Body of pancreas (tissue), 4 donors: ENCODE measurements at regions not wholly inside any gene's neighbourhood (a gene's known extent, or its start where the extent isn't known, plus 50 kb on each side); places are given as distances from the start of the nearest gene placed in this dataset.

Source experiments
- ATAC-seq: fragments of 150-250 bp; one replicate; pipeline ENCODE4 v1.9.1; 2016
- DNase-seq, 4 donors: peaks; one replicate each; pipeline ENCODE4 v3.0.0-alpha.2; 2019
- H3K27ac ChIP-seq, 4 donors: fragments of 200-600 bp; sonication (generic); 1 replicate in 3 of 4; 2 replicates in 1 of 4; pipeline versions ENCODE4 v1.5.1 to v1.6.1; 2016 to 2019; ENCODE audit warnings: mild to moderate bottlenecking in 1 of 4, mixed read lengths in 1 of 4, moderate library complexity in 1 of 4
- H3K27me3 ChIP-seq, 2 donors: fragments of 200-600 bp; sonication (generic); one replicate each; pipeline ENCODE4 v1.6.0; 2016; ENCODE audit warnings: mild to moderate bottlenecking in 1 of 2
- H3K36me3 ChIP-seq, 2 donors: fragments of 200-600 bp; sonication (generic); replicated peaks in 1 of 2; 2 replicates each; pipeline ENCODE4 v1.5.1; 2016; ENCODE audit warnings: low read depth in 2 of 2; ENCODE audit not compliant: insufficient read depth in 1 of 2
- H3K4me1 ChIP-seq: fragments of 200-600 bp; sonication (generic); one replicate; pipeline ENCODE4 v1.6.0; 2016
- H3K4me3 ChIP-seq, 2 donors: fragments of 200-600 bp; sonication (generic); 1 replicate in 1 of 2; 2 replicates in 1 of 2; pipeline ENCODE4 v1.5.1; 2016 to 2019
- H3K9me3 ChIP-seq, 3 donors: fragments of 200-600 bp; sonication (generic); 1 replicate in 2 of 3; 2 replicates in 1 of 3; pipeline ENCODE4 v1.5.1; 2016
- CTCF ChIP-seq, 7 experiments: fragments of 450-650 bp in 4 of 7; fragments of 200-600 bp in 3 of 7; sonication (generic) in 3 of 7; IDR thresholded peaks; one replicate each; pipeline ENCODE4 v1.5.1; 2016 to 2019; ENCODE audit warnings: antibody characterized with exemption in 7 of 7
- POLR2A ChIP-seq, 3 donors: fragments of 450-650 bp; IDR thresholded peaks; one replicate each; pipeline ENCODE4 v1.6.1; 2016; ENCODE audit warnings: antibody characterized with exemption in 3 of 3, mild to moderate bottlenecking in 2 of 3
- WGBS, 2 donors: methylation state at CpG; one replicate each; pipeline ENCODE4 v1.1.5; 2017; 5-methylcytosine and 5-hydroxymethylcytosine counted together
- intact Hi-C: fragments of 100-400 bp; cut with DNase I; formaldehyde crosslinking; loops from one replicate; pipeline ENCODE4 v1.15.1; 2023

- Histone ChIP-seq H3K27ac (no peak overlapping the region), H3K4me3 (no peak overlapping the region), H3K9me3 (no peaks in the 10 kb centered on the region), H3K27me3 (no peaks in the 10 kb centered on the region), H3K4me1 (peaks cover 20% of the 10 kb centered on the region), H3K36me3 (no peaks in the 10 kb centered on the region)
- intact Hi-C loops = no loop called here
- 44 to 58% methylated on average over 3 of the region's 3 CpGs for WGBS, 2 donors
- ATAC-seq (no peak), DNase-seq (no peak)
- TF ChIP-seq CTCF (IDR thresholded peaks at IDR 0.05) (no peak), POLR2A (IDR thresholded peaks at IDR 0.05) (no peak)
Measured at GRCh38 chr4:153148791-153149190, 55.5 kb upstream of the TRIM2 start.

- peak overlapping the region in 3 of 4 donors; percentile 19 to 68 (median 63) for H3K27ac ChIP-seq
- ATAC-seq (peak; percentile 84), DNase-seq (peak; percentile 82 to 86 (median 86))
- H3K27me3 ChIP-seq = no peaks in the 10 kb centered on the region
- no peaks in the 10 kb centered on the region for H3K9me3 ChIP-seq
- intact Hi-C loops = no loop called here
- H3K4me1 ChIP-seq = peaks cover 20% of the 10 kb centered on the region
- H3K36me3 ChIP-seq = no peaks in the 10 kb centered on the region
- TF ChIP-seq POLR2A (IDR thresholded peaks at IDR 0.05) (no peak), CTCF (IDR thresholded peaks at IDR 0.05) (no peak)
- H3K4me3 ChIP-seq = no peak overlapping the region
- WGBS, 2 donors = 18 to 26% methylated on average over 22 to 31 of the region's 31 CpGs
Measured at GRCh38 chr4:153151535-153152455, 52.4 kb upstream of the TRIM2 start.

- H3K4me3 ChIP-seq = peak overlapping the region; percentile 10 to 41
- ATAC-seq (peak; percentile 47), DNase-seq (peak; percentile 44 to 63 (median 53))
- intact Hi-C loops = no loop called here
- peaks cover 20% of the 10 kb centered on the region for H3K4me1 ChIP-seq
- H3K9me3 ChIP-seq = no peaks in the 10 kb centered on the region
- no peaks in the 10 kb centered on the region for H3K36me3 ChIP-seq
- no peaks in the 10 kb centered on the region for H3K27me3 ChIP-seq
- TF ChIP-seq POLR2A (IDR thresholded peaks at IDR 0.05) (peak in 1 of 3 donors; percentile 15), CTCF (IDR thresholded peaks at IDR 0.05) (no peak)
- WGBS, 2 donors = 0 to 1% methylated on average over 25 to 44 of the region's 44 CpGs
- H3K27ac ChIP-seq = peak overlapping the region; percentile 16 to 68 (median 52)
Measured at GRCh38 chr4:153152501-153153338, 51.5 kb upstream of the TRIM2 start.

- Histone ChIP-seq H3K9me3 (no peaks in the 10 kb centered on the region), H3K4me1 (peaks cover 20% of the 10 kb centered on the region), H3K36me3 (no peaks in the 10 kb centered on the region), H3K27ac (peak overlapping the region in 3 of 4 donors; percentile 42 to 68 (median 63)), H3K27me3 (no peaks in the 10 kb centered on the region), H3K4me3 (peak overlapping the region; percentile 10 to 41)
- DNase-seq (peak; percentile 38 to 57 (median 45)), ATAC-seq (peak; percentile 69)
- TF ChIP-seq POLR2A (IDR thresholded peaks at IDR 0.05) = peak in 2 of 3 donors; percentile 9 to 39
- no peak for TF ChIP-seq CTCF (IDR thresholded peaks at IDR 0.05)
- intact Hi-C loops = no loop called here
- 0 to 1% methylated on average over 19 to 56 of the region's 56 CpGs for WGBS, 2 donors
Measured at GRCh38 chr4:153153339-153153871, 50.8 kb upstream of the TRIM2 start.
